ENCODE measurements at regions not wholly inside any gene's neighbourhood (a gene's known extent, or its start where the extent isn't known, plus 50 kb on each side); places are given as distances from the start of the nearest gene placed in this dataset.

- H3K9me3 ChIP-seq = no peaks in the 10 kb centered on the region
- TF ChIP-seq POLR2A (IDR thresholded peaks at IDR 0.05) (no peak), CTCF (IDR thresholded peaks at IDR 0.05) (no peak)
- intact Hi-C loops (cut with DNase I) = no loop called here
- H3K36me3 ChIP-seq = no peaks in the 10 kb centered on the region
- WGBS, 2 donors = 93 to 100% methylated on average over 1 of the region's 1 CpG
- no peaks in the 10 kb centered on the region for H3K27me3 ChIP-seq
- DNase-seq = no peak
- no peak overlapping the region for H3K27ac ChIP-seq
- no peaks in the 10 kb centered on the region for H3K4me1 ChIP-seq
- no peak overlapping the region for H3K4me3 ChIP-seq (replicated peaks in 1 of 3)
Measured at GRCh38 chr2:220899492-220899891, 672.6 kb downstream of the EPHA4 start.

- intact Hi-C loops (cut with DNase I) = no loop called here
- DNase-seq = no peak
Measured at GRCh38 chr2:220904015-220904414, 668.1 kb downstream of the EPHA4 start.

GRCh38 chr2:220913384-220913783 lies 658.7 kb downstream of the EPHA4 start:
- no peak for DNase-seq
- intact Hi-C loops (cut with DNase I) = no loop called here
- no peak overlapping the region for H3K27ac ChIP-seq
- no peaks in the 10 kb centered on the region for H3K36me3 ChIP-seq
- H3K27me3 ChIP-seq = no peaks in the 10 kb centered on the region
- no peaks in the 10 kb centered on the region for H3K9me3 ChIP-seq
- H3K4me3 ChIP-seq (replicated peaks in 1 of 3) = no peak overlapping the region
- TF ChIP-seq CTCF (IDR thresholded peaks at IDR 0.05) (no peak), POLR2A (IDR thresholded peaks at IDR 0.05) (no peak)
- peaks cover 4 to 15% of the 10 kb centered on the region in 2 donors for H3K4me1 ChIP-seq

More at GRCh38 chr2:220904015-220904414, 668.1 kb downstream of the EPHA4 start:
- TF ChIP-seq CTCF (IDR thresholded peaks at IDR 0.05) = no peak
- no peak for TF ChIP-seq POLR2A (IDR thresholded peaks at IDR 0.05)
- Histone ChIP-seq H3K4me1 (no peaks in the 10 kb centered on the region), H3K27me3 (no peaks in the 10 kb centered on the region), H3K36me3 (no peaks in the 10 kb centered on the region), H3K9me3 (no peaks in the 10 kb centered on the region), H3K27ac (no peak overlapping the region), H3K4me3 (replicated peaks in 1 of 3) (no peak overlapping the region)
- WGBS, 2 donors = 98 to 100% methylated on average over 2 of the region's 2 CpGs

- Histone ChIP-seq H3K27ac (no peak overlapping the region), H3K4me1 (peaks cover 4 to 15% of the 10 kb centered on the region in 2 donors), H3K36me3 (no peaks in the 10 kb centered on the region), H3K4me3 (replicated peaks in 1 of 3) (no peak overlapping the region), H3K9me3 (no peaks in the 10 kb centered on the region), H3K27me3 (no peaks in the 10 kb centered on the region)
- intact Hi-C loops (cut with DNase I) = no loop called here
- DNase-seq = no peak
- WGBS, 2 donors = 79 to 88% methylated on average over 2 of the region's 2 CpGs
- no peak for TF ChIP-seq POLR2A (IDR thresholded peaks at IDR 0.05)
- no peak for TF ChIP-seq CTCF (IDR thresholded peaks at IDR 0.05)
Measured at GRCh38 chr2:220915092-220915623, 656.9 kb downstream of the EPHA4 start.

GRCh38 chr2:220916931-220917330 lies 655.2 kb downstream of the EPHA4 start:
- WGBS, 2 donors = 40 to 44% methylated on average over 4 of the region's 4 CpGs
- no peaks in the 10 kb centered on the region for H3K27me3 ChIP-seq

More at GRCh38 chr2:220916931-220917330, 655.2 kb downstream of the EPHA4 start:
- TF ChIP-seq CTCF (IDR thresholded peaks at IDR 0.05) = no peak
- TF ChIP-seq POLR2A (IDR thresholded peaks at IDR 0.05) = no peak
- H3K27ac ChIP-seq = no peak overlapping the region
- intact Hi-C loops (cut with DNase I) = no loop called here
- H3K4me3 ChIP-seq (replicated peaks in 1 of 3) = no peak overlapping the region
- no peaks in the 10 kb centered on the region for H3K36me3 ChIP-seq
- H3K4me1 ChIP-seq = peaks cover 4 to 15% of the 10 kb centered on the region in 2 donors
- peak; percentile 47 to 70 for DNase-seq
- no peaks in the 10 kb centered on the region for H3K9me3 ChIP-seq

Data from thyroid gland (tissue), 4 donors.